Mesendoderm (in vitro differentiated cells): ENCODE measurements at regions not wholly inside any gene's neighbourhood (a gene's known extent, or its start where the extent isn't known, plus 50 kb on each side); places are given as distances from the start of the nearest gene placed in this dataset.
A peak's percentile ranks its signal among the peaks of the same experiment; 100 is the strongest.

Experiments
- DNase-seq: peaks from one replicate; pipeline ENCODE4 v3.0.0; 2013
- H2AK5ac ChIP-seq: 2 replicates; pipeline ENCODE4 v1.6.1; 2013; ENCODE audit warnings: low read length, inconsistent platforms
- H2BK120ac ChIP-seq: 2 replicates; pipeline ENCODE4 v1.6.1; 2013; ENCODE audit warnings: low read depth, mild to moderate bottlenecking, low read length, moderate library complexity, mixed read lengths
- H2BK15ac ChIP-seq: replicated peaks from 2 replicates; pipeline ENCODE4 v1.6.1; 2013; ENCODE audit warnings: low read depth, mild to moderate bottlenecking, moderate library complexity
- H2BK5ac ChIP-seq: 2 replicates; pipeline ENCODE4 v1.6.1; 2013; ENCODE audit warnings: low read length, inconsistent platforms
- H3K18ac ChIP-seq: 2 replicates; pipeline ENCODE4 v1.6.1; 2013; ENCODE audit warnings: mild to moderate bottlenecking, low read length, mixed read lengths
- H3K23ac ChIP-seq: one replicate; pipeline ENCODE4 v1.6.1; 2013; ENCODE audit warnings: low read length
- H3K27ac ChIP-seq: 2 replicates; pipeline ENCODE4 v1.5.1; 2013; ENCODE audit warnings: low read depth, mild to moderate bottlenecking, inconsistent platforms, low read length, moderate library complexity
- H3K27me3 ChIP-seq: 2 replicates; pipeline ENCODE4 v1.6.1; 2013; ENCODE audit warnings: low read length, control low read depth, mild to moderate bottlenecking, inconsistent platforms; ENCODE audit not compliant: insufficient read depth, poor library complexity
- H3K36me3 ChIP-seq: 2 replicates; pipeline ENCODE4 v1.6.1; 2013; ENCODE audit warnings: low read length, inconsistent platforms; ENCODE audit not compliant: control insufficient read depth, insufficient read depth
- H3K4ac ChIP-seq: one replicate; pipeline ENCODE4 v1.6.1; 2013; ENCODE audit warnings: low read depth, mild to moderate bottlenecking, low read length, moderate library complexity
- H3K4me1 ChIP-seq: 2 replicates; pipeline ENCODE4 v1.6.1; 2013; ENCODE audit warnings: low read depth, low read length, inconsistent platforms; ENCODE audit not compliant: control insufficient read depth
- H3K4me2 ChIP-seq: 2 replicates; pipeline ENCODE4 v1.6.1; 2013; ENCODE audit warnings: low read length
- H3K4me3 ChIP-seq: 2 replicates; pipeline ENCODE4 v1.5.1; 2013; ENCODE audit warnings: mild to moderate bottlenecking, low read length
- H3K56ac ChIP-seq: one replicate; pipeline ENCODE4 v1.6.1; 2013; ENCODE audit warnings: low read length
- H3K79me1 ChIP-seq: 2 replicates; pipeline ENCODE4 v1.6.1; 2013; ENCODE audit warnings: low read length, inconsistent platforms
- H3K79me2 ChIP-seq: 2 replicates; pipeline ENCODE4 v1.6.1; 2013; ENCODE audit warnings: mild to moderate bottlenecking, low read length; ENCODE audit not compliant: control insufficient read depth, insufficient read depth
- H3K9ac ChIP-seq: 2 replicates; pipeline ENCODE4 v1.6.1; 2013; ENCODE audit warnings: low read length, inconsistent platforms
- H4K5ac ChIP-seq: one replicate; pipeline ENCODE4 v1.6.1; 2013; ENCODE audit warnings: low read length
- H4K8ac ChIP-seq: one replicate; pipeline ENCODE4 v1.6.1; 2013; ENCODE audit warnings: low read depth, mild to moderate bottlenecking, control low read depth, low read length, moderate library complexity
- WGBS: extraction: QIAGEN DNeasy Blood & Tissue Kit; methylation state at CpG from one replicate; pipeline ENCODE4 v1.1.7; 2013; ENCODE audit warnings: low lambda C conversion rate, missing lambda C conversion rate; ENCODE audit not compliant: insufficient coverage; ENCODE audit errors: extremely low coverage; 5-methylcytosine and 5-hydroxymethylcytosine counted together

DNA sequence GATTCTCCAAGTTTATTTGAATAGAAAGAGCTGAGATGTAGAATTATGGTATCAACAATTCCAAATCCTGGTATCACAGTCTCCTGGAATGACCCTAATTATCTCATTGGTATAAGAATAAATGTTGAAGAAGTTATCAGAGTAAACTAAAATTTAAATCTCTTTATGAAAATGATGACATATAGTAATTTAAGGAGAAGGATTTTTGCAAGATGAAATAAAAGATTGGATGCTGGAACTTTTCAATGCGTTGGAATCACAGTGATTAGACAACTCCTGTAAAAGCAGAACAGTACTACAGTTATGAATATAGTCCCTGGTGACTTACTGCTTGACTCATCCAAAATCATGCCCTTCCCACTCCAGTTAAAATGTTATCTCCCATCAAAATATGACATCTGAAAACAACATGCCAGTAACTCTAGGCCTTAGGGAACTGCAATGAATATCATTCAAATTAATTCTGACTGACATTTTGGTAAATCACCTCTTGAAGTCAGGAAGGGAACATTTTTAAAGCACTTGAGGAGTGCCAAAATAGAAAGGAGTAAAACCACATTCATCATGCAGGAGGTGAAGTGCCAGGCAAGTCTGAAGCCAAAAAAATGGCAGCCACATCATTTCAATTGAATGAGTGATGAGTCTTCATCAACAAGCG, 197.8 kb upstream of the PRKD1 start:
- Histone ChIP-seq H3K4me2 (no peak overlapping the region), H4K8ac (no peak overlapping the region), H3K27ac (no peak overlapping the region), H2BK120ac (no peak overlapping the region), H2AK5ac (no peak overlapping the region), H3K27me3 (no peaks in the 10 kb centered on the region), H2BK5ac (no peak overlapping the region), H3K79me1 (no peaks in the 10 kb centered on the region), H3K18ac (no peak overlapping the region), H4K5ac (no peak overlapping the region), H3K56ac (no peak overlapping the region), H3K4me1 (no peaks in the 10 kb centered on the region), H3K4ac (no peak overlapping the region), H3K79me2 (no peaks in the 10 kb centered on the region), H2BK15ac (no peak overlapping the region), H3K36me3 (no peaks in the 10 kb centered on the region), H3K4me3 (no peak overlapping the region), H3K23ac (no peak overlapping the region), H3K9ac (no peak overlapping the region)
- DNase-seq, result no peak
- WGBS, result no CpG with 5 or more reads among the region's 2 CpGs

DNA sequence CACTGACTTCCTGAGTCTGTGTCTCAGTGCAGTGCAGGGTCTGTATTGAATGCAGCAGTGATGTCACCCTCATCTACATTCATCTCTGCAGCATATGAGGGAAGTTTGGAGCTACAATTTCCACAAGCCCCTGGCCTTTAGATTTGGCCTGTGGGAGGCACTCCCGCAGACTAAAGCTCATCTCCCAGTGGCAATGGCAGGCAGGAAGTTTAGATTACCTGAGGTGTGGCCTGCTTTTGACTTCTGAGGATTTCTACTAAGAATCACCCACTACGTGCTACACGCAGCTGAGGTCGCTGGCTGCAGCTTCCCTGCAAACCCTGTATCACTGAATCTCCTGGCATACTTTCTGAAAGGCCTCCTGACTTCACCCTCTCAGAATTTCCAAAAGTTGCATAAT, 202.2 kb upstream of the PRKD1 start:
- Histone ChIP-seq H3K79me1 (no peaks in the 10 kb centered on the region), H3K18ac (peak overlapping the region; percentile 47), H3K27me3 (no peaks in the 10 kb centered on the region), H3K36me3 (no peaks in the 10 kb centered on the region), H3K56ac (no peak overlapping the region), H3K4ac (no peak overlapping the region), H2BK15ac (no peak overlapping the region), H3K27ac (no peak overlapping the region), H3K4me1 (no peaks in the 10 kb centered on the region), H3K23ac (no peak overlapping the region), H3K4me2 (no peak overlapping the region), H4K5ac (no peak overlapping the region), H2AK5ac (no peak overlapping the region), H2BK5ac (no peak overlapping the region), H3K4me3 (no peak overlapping the region), H3K79me2 (no peaks in the 10 kb centered on the region), H4K8ac (peak overlapping the region; percentile 81), H2BK120ac (no peak overlapping the region), H3K9ac (no peak overlapping the region)
- WGBS, result no CpG with 5 or more reads among the region's 4 CpGs
- DNase-seq, result peak; percentile 42

DNA sequence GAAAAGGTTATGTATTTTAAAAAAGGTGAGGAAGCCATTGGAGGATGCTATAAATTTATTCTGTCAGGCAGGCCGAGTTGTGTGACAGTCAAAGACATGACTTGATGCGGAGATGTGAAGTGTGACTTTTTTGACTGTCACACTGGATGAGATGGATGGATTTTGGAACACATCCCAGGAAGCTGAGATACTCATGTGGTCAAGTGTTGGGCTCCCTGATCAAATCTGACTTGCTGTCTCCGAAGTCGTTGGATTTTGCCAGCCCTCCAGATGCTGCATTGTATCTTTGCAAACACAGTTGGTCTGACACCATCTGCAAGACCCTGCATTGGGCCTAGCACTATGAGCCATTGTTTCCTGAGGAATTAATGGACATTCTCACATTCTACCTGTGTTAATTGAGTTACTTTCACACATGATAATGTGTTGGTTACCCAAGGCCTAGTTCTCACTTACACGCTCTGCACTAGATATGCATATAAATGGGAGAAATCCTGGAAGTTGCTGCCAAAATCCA, 204.0 kb upstream of the PRKD1 start:
- no peak overlapping the region for H2AK5ac ChIP-seq
- H3K27me3 ChIP-seq, result no peaks in the 10 kb centered on the region
- no peaks in the 10 kb centered on the region for H3K36me3 ChIP-seq
- no CpG with 5 or more reads among the region's 5 CpGs for WGBS
- H3K23ac ChIP-seq, result no peak overlapping the region
- no peak overlapping the region for H2BK15ac ChIP-seq
- no peaks in the 10 kb centered on the region for H3K79me2 ChIP-seq
- H4K8ac ChIP-seq, result no peak overlapping the region
- H3K27ac ChIP-seq, result no peak overlapping the region
- H3K4me1 ChIP-seq, result no peaks in the 10 kb centered on the region
- H2BK5ac ChIP-seq, result no peak overlapping the region
- H3K56ac ChIP-seq, result no peak overlapping the region
- H4K5ac ChIP-seq, result no peak overlapping the region
- H3K4me3 ChIP-seq, result no peak overlapping the region
- no peak overlapping the region for H2BK120ac ChIP-seq
- DNase-seq, result peak; percentile 85
- H3K4ac ChIP-seq, result no peak overlapping the region
- H3K79me1 ChIP-seq, result no peaks in the 10 kb centered on the region
- no peak overlapping the region for H3K4me2 ChIP-seq
- H3K9ac ChIP-seq, result no peak overlapping the region
- H3K18ac ChIP-seq, result no peak overlapping the region

DNA sequence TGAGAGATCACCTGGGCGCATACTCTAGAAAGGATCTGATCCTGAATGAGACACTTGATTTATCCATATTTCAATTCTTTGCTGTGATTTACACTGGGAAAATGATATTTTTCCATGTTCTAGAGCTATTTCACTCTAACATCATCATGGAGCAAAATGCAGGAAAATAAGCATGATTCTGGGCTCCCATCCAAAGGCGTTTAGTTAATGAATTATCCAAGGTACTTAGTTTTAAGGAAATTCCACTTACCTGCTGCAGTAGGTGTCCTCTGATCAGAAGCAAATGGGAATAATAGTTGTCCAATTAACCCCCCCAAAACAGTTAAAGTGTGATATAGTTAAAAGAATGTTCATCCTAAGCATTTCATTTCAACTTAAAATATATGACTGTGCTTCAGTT, 204.5 kb upstream of the PRKD1 start:
- Histone ChIP-seq H3K27me3 (no peaks in the 10 kb centered on the region), H3K4me2 (no peak overlapping the region), H3K4me1 (no peaks in the 10 kb centered on the region), H2BK5ac (no peak overlapping the region), H4K5ac (no peak overlapping the region), H3K36me3 (no peaks in the 10 kb centered on the region), H3K23ac (no peak overlapping the region), H3K18ac (no peak overlapping the region), H3K4ac (no peak overlapping the region), H2AK5ac (no peak overlapping the region), H3K27ac (no peak overlapping the region), H2BK120ac (no peak overlapping the region), H4K8ac (no peak overlapping the region), H2BK15ac (no peak overlapping the region), H3K9ac (no peak overlapping the region), H3K56ac (no peak overlapping the region), H3K79me2 (no peaks in the 10 kb centered on the region), H3K4me3 (no peak overlapping the region), H3K79me1 (no peaks in the 10 kb centered on the region)
- no peak for DNase-seq
- WGBS, result no CpG with 5 or more reads among the region's 2 CpGs

DNA sequence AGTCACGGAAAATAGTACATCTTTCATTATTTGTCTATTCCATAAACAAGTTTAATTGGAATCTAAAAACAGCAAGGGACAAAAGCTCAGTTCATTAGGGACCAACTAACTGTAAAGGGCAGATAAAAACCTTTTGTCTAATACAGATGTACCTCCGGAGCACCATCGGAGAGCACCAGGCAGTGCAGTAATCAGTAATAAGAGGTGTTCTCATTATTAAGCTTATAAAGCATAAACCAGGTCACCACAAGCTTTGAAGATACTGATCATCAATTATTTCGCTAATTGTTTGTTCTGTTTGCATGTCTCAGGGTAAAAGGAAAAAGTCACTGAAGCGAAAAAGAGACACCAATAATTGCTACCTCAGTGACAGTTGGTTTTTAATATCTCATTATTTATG, 207.3 kb upstream of the PRKD1 start:
- no peaks in the 10 kb centered on the region for H3K36me3 ChIP-seq
- no peak overlapping the region for H3K4me2 ChIP-seq
- no peak overlapping the region for H3K9ac ChIP-seq
- H3K4me1 ChIP-seq, result no peaks in the 10 kb centered on the region
- H3K27me3 ChIP-seq, result no peaks in the 10 kb centered on the region
- no peak overlapping the region for H3K27ac ChIP-seq
- no peak overlapping the region for H3K4ac ChIP-seq
- H3K18ac ChIP-seq, result no peak overlapping the region
- no peak overlapping the region for H2BK15ac ChIP-seq
- WGBS, result no CpG with 5 or more reads among the region's 5 CpGs
- no peak overlapping the region for H2AK5ac ChIP-seq
- H4K8ac ChIP-seq, result no peak overlapping the region
- DNase-seq, result no peak
- H2BK120ac ChIP-seq, result no peak overlapping the region
- H3K79me1 ChIP-seq, result no peaks in the 10 kb centered on the region
- no peak overlapping the region for H2BK5ac ChIP-seq
- H3K79me2 ChIP-seq, result no peaks in the 10 kb centered on the region
- H3K23ac ChIP-seq, result no peak overlapping the region
- H3K56ac ChIP-seq, result no peak overlapping the region
- H4K5ac ChIP-seq, result no peak overlapping the region
- no peak overlapping the region for H3K4me3 ChIP-seq

DNA sequence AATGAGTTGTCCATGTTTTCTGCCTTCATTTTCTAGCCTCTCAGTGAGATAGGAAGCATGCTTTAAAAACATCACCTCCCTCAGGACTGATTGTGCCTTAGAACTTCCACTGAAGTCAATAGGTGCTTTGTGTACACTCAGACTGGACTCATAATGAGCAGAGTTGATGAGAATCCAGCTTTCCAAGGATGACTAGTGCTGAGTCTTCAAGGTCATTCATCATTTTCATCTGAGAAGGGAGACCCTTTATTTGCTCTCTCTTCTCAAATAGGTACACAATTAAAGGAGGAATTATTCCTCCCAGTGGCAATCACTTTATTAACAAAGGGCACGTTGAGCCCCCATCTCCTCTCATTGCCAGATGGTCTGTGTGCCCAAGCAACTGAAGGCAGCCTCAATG, 210.9 kb upstream of the PRKD1 start:
- no peak overlapping the region for H3K9ac ChIP-seq
- no peak overlapping the region for H3K27ac ChIP-seq
- no peak overlapping the region for H4K5ac ChIP-seq
- H3K4me3 ChIP-seq, result no peak overlapping the region
- H3K18ac ChIP-seq, result no peak overlapping the region
- no peak overlapping the region for H3K4ac ChIP-seq
- no peaks in the 10 kb centered on the region for H3K4me1 ChIP-seq
- no peak overlapping the region for H2BK120ac ChIP-seq
- no peak overlapping the region for H2AK5ac ChIP-seq
- no peak overlapping the region for H3K4me2 ChIP-seq
- no peaks in the 10 kb centered on the region for H3K27me3 ChIP-seq
- WGBS, result no CpG with 5 or more reads among the region's 1 CpG
- no peaks in the 10 kb centered on the region for H3K79me2 ChIP-seq
- H3K36me3 ChIP-seq, result no peaks in the 10 kb centered on the region
- H2BK15ac ChIP-seq, result no peak overlapping the region
- H3K79me1 ChIP-seq, result no peaks in the 10 kb centered on the region
- no peak overlapping the region for H3K56ac ChIP-seq
- H3K23ac ChIP-seq, result no peak overlapping the region
- H4K8ac ChIP-seq, result no peak overlapping the region
- DNase-seq, result no peak
- no peak overlapping the region for H2BK5ac ChIP-seq
